Body of pancreas (tissue), 4 donors: ENCODE measurements at regions not wholly inside any gene's neighbourhood (a gene's known extent, or its start where the extent isn't known, plus 50 kb on each side); places are given as distances from the start of the nearest gene placed in this dataset.

Source experiments
- CTCF ChIP-seq, 7 experiments: fragments of 450-650 bp in 4 of 7; fragments of 200-600 bp in 3 of 7; sonication (generic) in 3 of 7; IDR thresholded peaks; one replicate each; pipeline ENCODE4 v1.5.1; 2016 to 2019; ENCODE audit warnings: antibody characterized with exemption in 7 of 7
- POLR2A ChIP-seq, 3 donors: fragments of 450-650 bp; IDR thresholded peaks; one replicate each; pipeline ENCODE4 v1.6.1; 2016; ENCODE audit warnings: antibody characterized with exemption in 3 of 3, mild to moderate bottlenecking in 2 of 3

GRCh38 chr11:115069599-115069998, 391.3 kb downstream of the NXPE2 start:
- TF ChIP-seq CTCF (IDR thresholded peaks at IDR 0.05): no peak
- no peak for TF ChIP-seq POLR2A (IDR thresholded peaks at IDR 0.05)
